ENCODE measurements at regions not wholly inside any gene's neighbourhood (a gene's known extent, or its start where the extent isn't known, plus 50 kb on each side); places are given as distances from the start of the nearest gene placed in this dataset.

DNA sequence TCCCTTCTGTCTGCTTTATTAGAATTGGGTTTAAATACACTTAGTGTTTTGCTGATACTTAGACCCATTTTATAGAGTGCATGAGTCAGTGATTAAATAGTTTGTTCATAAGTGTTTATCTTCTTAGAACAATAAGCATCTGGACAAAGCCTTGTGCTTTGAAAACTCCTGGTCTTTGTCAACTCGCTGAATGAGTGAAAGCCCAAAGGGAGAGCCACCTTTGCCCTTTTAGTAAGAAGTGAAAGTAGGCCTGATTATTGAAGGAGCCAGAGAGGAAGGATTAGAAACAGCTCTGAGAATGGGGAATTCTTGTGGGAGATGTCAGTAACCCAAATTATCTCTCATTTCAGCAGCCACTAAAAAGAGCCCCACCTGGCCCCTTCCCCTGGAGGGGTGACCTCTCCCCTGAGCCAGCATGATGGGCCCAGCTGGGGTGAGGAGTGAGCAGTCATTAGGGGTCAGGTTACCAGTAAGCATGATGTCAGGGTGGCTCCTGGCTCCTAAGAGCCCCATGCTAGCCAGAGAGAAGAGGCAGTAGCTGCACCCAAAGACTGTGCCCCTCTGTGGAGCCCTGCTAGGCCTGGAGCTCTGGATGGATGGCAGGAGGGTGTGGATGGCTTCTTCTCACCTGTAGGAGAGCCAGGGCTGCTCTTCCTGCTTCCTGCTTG, 125.1 kb upstream of the E2F8 start:
- TF ChIP-seq, protein P1, sequence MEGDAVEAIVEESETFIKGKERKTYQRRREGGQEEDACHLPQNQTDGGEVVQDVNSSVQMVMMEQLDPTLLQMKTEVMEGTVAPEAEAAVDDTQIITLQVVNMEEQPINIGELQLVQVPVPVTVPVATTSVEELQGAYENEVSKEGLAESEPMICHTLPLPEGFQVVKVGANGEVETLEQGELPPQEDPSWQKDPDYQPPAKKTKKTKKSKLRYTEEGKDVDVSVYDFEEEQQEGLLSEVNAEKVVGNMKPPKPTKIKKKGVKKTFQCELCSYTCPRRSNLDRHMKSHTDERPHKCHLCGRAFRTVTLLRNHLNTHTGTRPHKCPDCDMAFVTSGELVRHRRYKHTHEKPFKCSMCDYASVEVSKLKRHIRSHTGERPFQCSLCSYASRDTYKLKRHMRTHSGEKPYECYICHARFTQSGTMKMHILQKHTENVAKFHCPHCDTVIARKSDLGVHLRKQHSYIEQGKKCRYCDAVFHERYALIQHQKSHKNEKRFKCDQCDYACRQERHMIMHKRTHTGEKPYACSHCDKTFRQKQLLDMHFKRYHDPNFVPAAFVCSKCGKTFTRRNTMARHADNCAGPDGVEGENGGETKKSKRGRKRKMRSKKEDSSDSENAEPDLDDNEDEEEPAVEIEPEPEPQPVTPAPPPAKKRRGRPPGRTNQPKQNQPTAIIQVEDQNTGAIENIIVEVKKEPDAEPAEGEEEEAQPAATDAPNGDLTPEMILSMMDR (IDR thresholded peaks at IDR 0.05): no peak
- TF ChIP-seq POLR2AphosphoS5 (IDR thresholded peaks at IDR 0.05) (peak; percentile 36), POLR2A (IDR thresholded peaks at IDR 0.05) (no peak)

All from prostate gland (tissue), 2 donors.